Astrocyte (in vitro differentiated cells and primary cell): ENCODE measurements at regions not wholly inside any gene's neighbourhood (a gene's known extent, or its start where the extent isn't known, plus 50 kb on each side); places are given as distances from the start of the nearest gene placed in this dataset.

Experiments
- EZH2 ChIP-seq: IDR thresholded peaks from 2 replicates; pipeline ENCODE4 v1.6.1; 2012; ENCODE audit warnings: mild to moderate bottlenecking, low read length, inconsistent platforms; ENCODE audit not compliant: insufficient read depth
- TF ChIP-seq, protein P1 (sequence below): IDR thresholded peaks from 2 replicates; pipeline ENCODE4 v1.5.1; 2011; ENCODE audit warnings: low read depth, mild to moderate bottlenecking, inconsistent platforms, low read length, moderate library complexity; ENCODE audit not compliant: insufficient read depth

DNA sequence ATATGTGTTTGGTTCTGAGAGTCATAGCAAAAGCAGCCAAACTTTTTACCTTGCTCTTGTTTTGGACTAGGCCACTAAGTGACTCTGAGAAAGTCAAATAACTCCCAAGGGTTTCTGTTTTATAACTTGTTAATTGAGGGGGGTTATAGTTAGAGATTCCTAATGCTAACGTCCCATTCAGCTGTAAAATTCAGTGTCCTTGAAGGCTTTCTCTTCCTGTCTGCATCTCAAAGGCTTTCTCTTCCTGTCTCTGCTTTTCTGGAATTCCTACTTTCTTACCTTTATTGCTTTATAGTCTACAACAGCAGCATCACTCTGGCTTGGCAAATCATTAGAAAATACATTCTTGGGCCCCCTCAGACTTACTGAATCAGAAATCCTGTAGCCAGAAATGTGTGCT is 479.5 kb upstream of the SEMA6A start:
- TF ChIP-seq, protein P1, sequence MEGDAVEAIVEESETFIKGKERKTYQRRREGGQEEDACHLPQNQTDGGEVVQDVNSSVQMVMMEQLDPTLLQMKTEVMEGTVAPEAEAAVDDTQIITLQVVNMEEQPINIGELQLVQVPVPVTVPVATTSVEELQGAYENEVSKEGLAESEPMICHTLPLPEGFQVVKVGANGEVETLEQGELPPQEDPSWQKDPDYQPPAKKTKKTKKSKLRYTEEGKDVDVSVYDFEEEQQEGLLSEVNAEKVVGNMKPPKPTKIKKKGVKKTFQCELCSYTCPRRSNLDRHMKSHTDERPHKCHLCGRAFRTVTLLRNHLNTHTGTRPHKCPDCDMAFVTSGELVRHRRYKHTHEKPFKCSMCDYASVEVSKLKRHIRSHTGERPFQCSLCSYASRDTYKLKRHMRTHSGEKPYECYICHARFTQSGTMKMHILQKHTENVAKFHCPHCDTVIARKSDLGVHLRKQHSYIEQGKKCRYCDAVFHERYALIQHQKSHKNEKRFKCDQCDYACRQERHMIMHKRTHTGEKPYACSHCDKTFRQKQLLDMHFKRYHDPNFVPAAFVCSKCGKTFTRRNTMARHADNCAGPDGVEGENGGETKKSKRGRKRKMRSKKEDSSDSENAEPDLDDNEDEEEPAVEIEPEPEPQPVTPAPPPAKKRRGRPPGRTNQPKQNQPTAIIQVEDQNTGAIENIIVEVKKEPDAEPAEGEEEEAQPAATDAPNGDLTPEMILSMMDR, result no peak
- no peak for TF ChIP-seq EZH2
